Breast epithelium (tissue), 4 donors: ENCODE measurements at regions not wholly inside any gene's neighbourhood (a gene's known extent, or its start where the extent isn't known, plus 50 kb on each side); places are given as distances from the start of the nearest gene placed in this dataset.

Source experiments
- DNase-seq, 2 donors: peaks; one replicate each; pipeline ENCODE4 v3.0.0-alpha.2; 2019; ENCODE audit warnings: low spot score in 2 of 2
- H3K27ac ChIP-seq, 2 donors: fragments of 200-600 bp; sonication (generic) in 1 of 2; one replicate each; pipeline ENCODE4 v1.5.1; 2016 to 2019; ENCODE audit warnings: mild to moderate bottlenecking in 1 of 2
- H3K27me3 ChIP-seq, 2 donors: fragments of 200-600 bp; sonication (generic) in 1 of 2; one replicate each; pipeline versions ENCODE4 v1.5.1 to v1.6.0; 2017 to 2019; ENCODE audit warnings: control low read depth in 1 of 2, mild to moderate bottlenecking in 1 of 2
- H3K36me3 ChIP-seq: fragments of 200-600 bp; one replicate; pipeline ENCODE4 v1.5.1; 2019
- H3K4me1 ChIP-seq, 2 donors: fragments of 200-600 bp; sonication (generic); one replicate each; pipeline ENCODE4 v1.5.1; 2016 to 2019; ENCODE audit warnings: control low read depth in 1 of 2
- H3K4me3 ChIP-seq, 3 donors: fragments of 200-600 bp; sonication (generic); 1 replicate in 2 of 3; 2 replicates in 1 of 3; pipeline ENCODE4 v1.5.1; 2016 to 2019; ENCODE audit warnings: mild to moderate bottlenecking in 3 of 3, moderate library complexity in 2 of 3
- H3K9me3 ChIP-seq, 2 donors: fragments of 200-600 bp; sonication (generic) in 1 of 2; one replicate each; pipeline ENCODE4 v1.5.1; 2016 to 2019; ENCODE audit warnings: control low read depth in 1 of 2
- CTCF ChIP-seq, 3 donors: fragments of 450-650 bp; IDR thresholded peaks; one replicate each; pipeline ENCODE4 v1.5.1; 2016 to 2017; ENCODE audit warnings: antibody characterized with exemption in 3 of 3, mild to moderate bottlenecking in 3 of 3, moderate library complexity in 3 of 3
- POLR2A ChIP-seq: fragments of 450-650 bp; IDR thresholded peaks from one replicate; pipeline ENCODE4 v1.6.1; 2016; ENCODE audit warnings: antibody characterized with exemption, mild to moderate bottlenecking, moderate library complexity
- POLR2AphosphoS5 ChIP-seq, 3 donors: sonication (generic); formaldehyde crosslinking; IDR thresholded peaks; one replicate each; pipeline ENCODE4 v1.6.1; 2017; ENCODE audit warnings: antibody characterized with exemption in 3 of 3
- intact Hi-C: fragments of 100-400 bp; cut with DNase I; formaldehyde crosslinking; loops from one replicate; pipeline ENCODE4 v1.15.1; 2023; ENCODE audit warnings: low total_unique reads

GRCh38 chr16:86305440-86305839 is 204.9 kb upstream of the FOXF1 start:
- Histone ChIP-seq H3K27ac (no peak overlapping the region), H3K9me3 (no peaks in the 10 kb centered on the region), H3K4me1 (no peaks in the 10 kb centered on the region), H3K36me3 (no peaks in the 10 kb centered on the region), H3K4me3 (no peak overlapping the region), H3K27me3 (peaks cover 0 to 62% of the 10 kb centered on the region in 2 donors)
- TF ChIP-seq CTCF (IDR thresholded peaks at IDR 0.05): no peak
- no peak for TF ChIP-seq POLR2A
- TF ChIP-seq POLR2AphosphoS5 (IDR thresholded peaks at IDR 0.05): no peak
- intact Hi-C loops: no loop called here
- DNase-seq: no peak

- Histone ChIP-seq H3K27me3 (peaks cover 0 to 60% of the 10 kb centered on the region in 2 donors), H3K36me3 (no peaks in the 10 kb centered on the region), H3K27ac (no peak overlapping the region), H3K4me3 (no peak overlapping the region), H3K4me1 (no peaks in the 10 kb centered on the region), H3K9me3 (no peaks in the 10 kb centered on the region)
- TF ChIP-seq CTCF (IDR thresholded peaks at IDR 0.05) (no peak), POLR2AphosphoS5 (IDR thresholded peaks at IDR 0.05) (no peak), POLR2A (no peak)
- intact Hi-C loops: no loop called here
- DNase-seq: no peak
Measured at GRCh38 chr16:86306011-86306644, 204.2 kb upstream of the FOXF1 start.

- Histone ChIP-seq H3K4me1 (no peaks in the 10 kb centered on the region), H3K27ac (no peak overlapping the region), H3K9me3 (no peaks in the 10 kb centered on the region), H3K36me3 (no peaks in the 10 kb centered on the region), H3K4me3 (no peak overlapping the region), H3K27me3 (peaks cover 0 to 57% of the 10 kb centered on the region in 2 donors)
- no peak for TF ChIP-seq POLR2A
- TF ChIP-seq POLR2AphosphoS5 (IDR thresholded peaks at IDR 0.05): no peak
- TF ChIP-seq CTCF (IDR thresholded peaks at IDR 0.05): no peak
- no peak for DNase-seq
- intact Hi-C loops: no loop called here
Measured at GRCh38 chr16:86306811-86307513, 203.4 kb upstream of the FOXF1 start.

GRCh38 chr16:86307514-86307903 is 202.8 kb upstream of the FOXF1 start:
- H3K4me3 ChIP-seq: no peak overlapping the region
- DNase-seq: no peak
- peaks cover 0 to 51% of the 10 kb centered on the region in 2 donors for H3K27me3 ChIP-seq
- TF ChIP-seq POLR2A: no peak
- TF ChIP-seq POLR2AphosphoS5 (IDR thresholded peaks at IDR 0.05): no peak
- no peak for TF ChIP-seq CTCF (IDR thresholded peaks at IDR 0.05)
- no peaks in the 10 kb centered on the region for H3K4me1 ChIP-seq
- intact Hi-C loops: no loop called here
- H3K9me3 ChIP-seq: no peaks in the 10 kb centered on the region
- H3K27ac ChIP-seq: no peak overlapping the region
- no peaks in the 10 kb centered on the region for H3K36me3 ChIP-seq

GRCh38 chr16:86308514-86308913 is 201.8 kb upstream of the FOXF1 start:
- Histone ChIP-seq H3K4me1 (no peaks in the 10 kb centered on the region), H3K4me3 (no peak overlapping the region), H3K27ac (no peak overlapping the region), H3K9me3 (no peaks in the 10 kb centered on the region), H3K27me3 (peaks cover 0 to 50% of the 10 kb centered on the region in 2 donors), H3K36me3 (no peaks in the 10 kb centered on the region)
- TF ChIP-seq POLR2A: no peak
- TF ChIP-seq CTCF (IDR thresholded peaks at IDR 0.05): no peak
- no peak for TF ChIP-seq POLR2AphosphoS5 (IDR thresholded peaks at IDR 0.05)
- DNase-seq: no peak
- intact Hi-C loops: no loop called here
